T47D (cell line): ENCODE measurements at regions not wholly inside any gene's neighbourhood (a gene's known extent, or its start where the extent isn't known, plus 50 kb on each side); places are given as distances from the start of the nearest gene placed in this dataset.

Source experiments
- DNase-seq, 2 experiments: peaks; one replicate each; pipeline versions ENCODE4 v3.0.0 to v3.0.0-alpha.2; 2011 to 2012; ENCODE audit warnings: low read depth in 1 of 2, low spot score in 1 of 2
- JUND ChIP-seq: IDR thresholded peaks from 2 replicates; pipeline ENCODE4 v1.6.1; 2012; ENCODE audit warnings: low read depth
- in situ Hi-C: cut with HindIII; loops from 2 replicates; pipeline ENCODE4 v1.10.0; 2016; ENCODE audit warnings: low sequenced_read_pairs, low pct_unique_long_range_greater_than_20kb

GRCh38 chr16:13638218-13638617 is 281.7 kb upstream of the ERCC4 start:
- DNase-seq = no peak
- TF ChIP-seq JUND = no peak
- in situ Hi-C loops = no loop called here

- in situ Hi-C loops = no loop called here
- no peak for DNase-seq
- no peak for TF ChIP-seq JUND
These were observed 276.5 kb upstream of the ERCC4 start for GRCh38 chr16:13643412-13643811.

DNA sequence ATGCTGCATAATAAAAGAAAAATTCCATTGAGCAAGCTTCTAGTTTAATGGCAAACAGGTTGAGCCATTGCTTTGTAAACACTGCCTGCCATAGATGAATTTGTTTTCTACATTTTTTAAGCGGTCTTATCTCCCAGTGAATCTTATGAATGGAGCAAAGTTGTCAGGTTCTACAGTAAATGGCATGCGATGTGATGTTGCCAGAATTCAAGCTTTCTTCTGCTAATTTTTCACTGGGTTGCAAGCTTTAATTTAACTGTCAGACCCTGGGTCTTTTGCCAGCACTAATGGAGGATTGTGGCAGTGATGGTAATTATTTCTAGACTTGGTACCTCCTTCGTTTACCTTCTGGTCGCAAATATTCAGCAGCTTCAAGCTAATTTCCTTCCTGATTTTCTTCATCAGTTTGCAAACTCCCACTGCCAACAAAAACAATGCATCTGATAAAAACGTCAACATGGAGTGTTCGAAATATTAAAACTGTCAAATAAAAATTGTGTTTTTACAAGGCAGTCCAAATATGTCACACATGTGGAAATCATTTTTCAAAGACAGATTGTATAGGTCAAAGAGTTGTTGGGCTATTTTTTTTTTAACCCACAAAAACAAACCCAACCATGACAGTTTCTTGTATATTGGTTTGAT is 274.2 kb upstream of the ERCC4 start:
- no peak for TF ChIP-seq JUND
- in situ Hi-C loops = no loop called here
- peak in 1 of 2 experiments; percentile 28 for DNase-seq

DNA sequence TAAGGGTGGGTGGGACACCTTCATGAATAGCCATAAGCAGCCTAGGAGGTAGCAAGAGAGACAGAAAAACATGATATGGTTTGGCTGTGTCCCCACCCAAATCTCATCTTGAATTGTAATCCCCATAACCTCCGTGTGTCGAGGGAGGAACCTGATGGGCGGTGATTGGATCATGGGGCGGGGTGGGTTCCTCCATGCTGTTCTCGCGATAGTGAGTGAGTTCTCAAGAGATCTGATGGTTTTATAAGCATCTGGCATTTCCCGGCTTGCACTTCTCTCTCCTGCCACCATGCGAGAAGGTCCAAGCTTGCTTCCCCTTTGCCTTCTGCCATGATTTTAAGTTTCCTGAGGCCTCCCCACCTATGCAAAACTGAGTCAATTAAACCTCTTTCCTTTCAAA is 259.1 kb upstream of the ERCC4 start:
- DNase-seq = no peak
- TF ChIP-seq JUND = no peak
- in situ Hi-C loops = no loop called here

GRCh38 chr16:13665876-13666275 is 254.1 kb upstream of the ERCC4 start:
- in situ Hi-C loops = no loop called here
- no peak for DNase-seq
- no peak for TF ChIP-seq JUND

- DNase-seq = no peak
- no peak for TF ChIP-seq JUND
- in situ Hi-C loops = no loop called here
These were observed 247.8 kb upstream of the ERCC4 start for GRCh38 chr16:13672196-13672595.

- DNase-seq = no peak
- TF ChIP-seq JUND = no peak
- in situ Hi-C loops = no loop called here
These were observed 239.7 kb upstream of the ERCC4 start for GRCh38 chr16:13680021-13680889.

- no peak for TF ChIP-seq JUND
- DNase-seq = no peak
- in situ Hi-C loops = no loop called here
These were observed 235.0 kb upstream of the ERCC4 start for GRCh38 chr16:13684819-13685563.

DNA sequence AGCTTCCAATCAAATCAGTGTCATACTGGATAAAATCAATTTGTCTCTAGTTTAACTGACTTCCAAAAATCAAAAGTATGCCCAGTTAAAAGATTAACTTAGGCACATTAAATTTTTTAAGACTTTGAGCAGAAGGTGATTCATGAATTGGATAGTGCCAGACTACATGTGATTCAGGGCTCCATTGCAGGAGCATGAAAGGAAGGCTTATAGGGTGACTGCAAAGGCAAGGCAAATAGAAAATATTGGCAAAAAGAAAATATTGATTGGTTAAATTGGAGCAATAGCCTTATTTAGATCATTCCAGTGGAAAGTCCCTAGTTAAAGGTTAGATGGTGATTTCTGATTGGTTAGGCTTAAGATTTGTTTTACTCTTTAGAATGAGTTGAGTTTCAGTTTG is 223.9 kb upstream of the ERCC4 start:
- in situ Hi-C loops = no loop called here
- DNase-seq = no peak
- TF ChIP-seq JUND = no peak

DNA sequence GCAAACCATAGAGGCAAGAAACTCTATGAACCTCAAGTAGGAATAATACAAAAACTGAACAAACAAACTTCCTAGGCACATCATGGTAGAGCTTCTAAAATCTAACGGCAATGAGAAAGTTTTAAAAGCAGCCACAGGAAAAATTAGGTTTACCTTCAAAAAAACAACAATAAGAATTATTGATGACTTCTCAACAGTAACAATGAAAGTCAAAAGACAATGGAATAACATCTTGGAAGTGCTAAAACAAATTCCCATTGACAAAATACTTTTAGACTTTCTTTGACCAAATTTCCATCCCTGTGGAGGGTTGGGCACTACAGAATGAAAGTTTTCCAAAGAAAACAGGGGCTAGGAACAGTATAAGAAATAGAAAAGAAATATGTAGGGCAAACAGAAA is 222.9 kb upstream of the ERCC4 start:
- TF ChIP-seq JUND = no peak
- in situ Hi-C loops = no loop called here
- no peak for DNase-seq

GRCh38 chr16:13697568-13697967 is 222.4 kb upstream of the ERCC4 start:
- DNase-seq = no peak
- TF ChIP-seq JUND = no peak
- in situ Hi-C loops = no loop called here

DNA sequence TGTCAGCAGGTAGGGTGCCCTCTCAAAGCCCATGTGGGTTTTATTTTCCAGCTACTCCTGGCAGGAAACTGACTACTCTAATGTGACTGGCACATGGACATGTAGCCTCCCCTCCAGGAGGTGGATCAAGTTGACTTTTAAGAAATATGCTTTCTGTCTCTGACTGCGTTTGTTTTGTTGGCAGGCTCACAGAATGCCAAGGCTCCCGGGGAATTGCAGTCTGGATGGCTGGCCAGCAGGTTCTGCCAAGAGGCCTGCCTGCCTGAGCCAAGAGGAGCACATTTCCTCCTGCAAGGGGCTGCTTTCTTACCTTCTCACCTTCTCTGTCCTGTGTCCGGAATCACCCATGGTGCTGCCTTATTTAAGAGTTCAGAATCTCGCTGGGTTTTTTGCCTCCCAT is 217.3 kb upstream of the ERCC4 start:
- no peak for TF ChIP-seq JUND
- peak; percentile 13 to 50 for DNase-seq
- in situ Hi-C loops = no loop called here
